Limb (tissue), 2 donors: ENCODE measurements at regions not wholly inside any gene's neighbourhood (a gene's known extent, or its start where the extent isn't known, plus 50 kb on each side); places are given as distances from the start of the nearest gene placed in this dataset.
"Not testable (repeated sequence)": the region's sequence is repeated elsewhere in the genome, so short reads cannot be mapped to it uniquely, and the experiment has no call there.

Source experiments
- DNase-seq, 2 donors: peaks; one replicate each; pipeline ENCODE4 v3.0.0-alpha.2; 2016; ENCODE audit errors: extremely low spot score in 2 of 2

DNA sequence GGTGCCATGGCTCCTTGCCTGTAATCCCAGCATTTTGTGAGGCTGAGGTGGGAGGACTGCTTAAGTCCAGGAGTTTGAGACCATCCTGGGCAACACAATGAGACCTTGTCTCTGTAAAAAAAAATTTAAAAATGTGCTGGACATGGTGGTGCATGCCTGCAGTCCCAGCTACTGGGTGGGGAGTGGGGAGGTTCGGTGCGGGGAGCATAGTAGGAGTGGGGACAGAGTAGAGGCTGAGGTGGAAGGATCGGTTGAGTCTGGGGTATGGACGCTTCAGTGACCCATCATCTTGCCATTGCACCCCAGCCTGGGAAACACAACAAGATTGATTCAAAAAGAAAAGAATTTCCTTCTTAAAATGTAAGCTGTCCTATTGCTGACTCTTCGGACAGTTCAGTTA lies 1490.0 kb upstream of the GBE1 start:
- DNase-seq = no peak

DNA sequence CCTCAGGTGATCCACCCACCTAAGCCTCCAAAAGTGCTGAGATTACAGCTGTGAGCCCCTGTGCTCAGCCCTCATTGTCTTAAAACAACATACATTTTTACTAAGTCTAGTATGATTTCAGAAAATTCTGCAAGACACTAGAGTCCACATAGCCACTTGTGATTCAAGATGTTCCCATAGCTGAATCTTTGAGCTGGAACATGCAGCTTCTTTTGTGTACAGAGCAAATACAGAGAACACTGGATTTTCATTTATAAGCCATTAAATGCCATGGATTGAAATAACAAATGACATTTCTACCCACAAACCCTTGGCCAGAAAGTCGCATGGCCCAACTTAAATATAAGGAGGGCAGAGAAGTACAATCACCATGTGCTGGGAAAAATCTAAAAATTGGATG lies 1489.2 kb upstream of the GBE1 start:
- no peak for DNase-seq

DNA sequence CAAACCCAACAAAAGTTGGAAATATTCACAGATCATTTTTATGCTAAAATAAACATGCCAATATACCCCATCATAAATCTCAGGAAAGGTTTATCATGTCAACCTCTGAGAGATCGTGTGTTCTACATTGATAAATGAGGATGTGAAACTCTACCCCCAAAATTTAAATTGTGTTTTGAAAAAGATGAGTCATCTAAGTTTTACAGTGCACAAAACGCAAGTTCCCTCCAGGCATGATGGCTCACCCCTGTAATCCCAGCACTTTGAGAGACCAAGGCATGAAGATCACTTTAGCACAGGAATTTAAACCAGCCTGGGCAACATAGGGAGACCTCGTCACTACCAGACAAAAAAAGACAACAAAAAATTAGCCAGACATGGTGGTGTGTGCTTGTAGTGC lies 1487.0 kb upstream of the GBE1 start:
- no peak for DNase-seq

DNA sequence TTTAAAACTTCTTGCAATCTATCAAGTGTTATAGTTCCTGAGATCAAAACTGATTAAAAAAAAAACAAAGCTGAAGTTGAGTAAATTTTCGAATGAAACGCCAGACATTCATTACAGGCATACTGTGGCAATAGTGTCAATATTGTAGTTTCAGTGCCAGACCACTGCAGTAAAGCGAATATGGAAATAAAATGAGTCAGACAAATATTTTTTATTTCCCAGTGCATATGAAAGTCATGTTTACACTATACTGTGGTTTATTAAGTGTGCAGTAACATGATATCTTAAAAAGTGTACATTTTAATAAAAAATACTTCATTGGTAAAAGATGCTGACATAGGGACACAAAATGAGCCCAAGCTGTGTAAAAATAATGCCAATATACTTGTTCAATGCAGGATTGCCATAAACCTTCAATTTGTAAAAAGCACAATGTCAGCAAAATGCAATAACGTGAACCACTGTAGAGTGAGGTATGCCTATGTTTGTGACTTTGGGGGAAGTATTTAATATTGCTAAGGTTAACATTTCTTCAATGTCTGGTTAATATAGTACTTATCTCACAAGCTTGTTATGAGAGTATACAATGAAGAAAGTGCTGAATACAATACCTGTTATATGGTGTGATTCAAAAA lies 1473.9 kb upstream of the GBE1 start:
- no peak for DNase-seq

DNA sequence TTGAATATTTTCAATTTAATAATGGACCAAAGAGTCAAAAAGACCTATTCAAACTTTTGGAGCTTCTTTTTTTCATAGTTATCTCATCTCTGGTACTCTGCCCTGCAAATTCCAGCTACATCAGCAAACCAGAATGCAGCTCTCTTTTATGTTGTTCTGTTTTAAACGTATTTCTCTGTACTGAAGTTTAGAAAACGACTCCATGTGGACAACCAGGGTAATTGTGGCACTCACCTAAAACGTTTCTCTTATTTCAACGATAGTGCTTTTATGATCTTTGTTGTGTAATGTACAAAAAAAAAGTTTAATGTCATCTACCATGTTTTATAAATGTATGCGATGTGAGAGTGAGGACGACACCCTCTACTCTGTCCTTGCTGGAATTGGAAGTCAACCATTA lies 1472.3 kb upstream of the GBE1 start:
- no peak for DNase-seq

DNA sequence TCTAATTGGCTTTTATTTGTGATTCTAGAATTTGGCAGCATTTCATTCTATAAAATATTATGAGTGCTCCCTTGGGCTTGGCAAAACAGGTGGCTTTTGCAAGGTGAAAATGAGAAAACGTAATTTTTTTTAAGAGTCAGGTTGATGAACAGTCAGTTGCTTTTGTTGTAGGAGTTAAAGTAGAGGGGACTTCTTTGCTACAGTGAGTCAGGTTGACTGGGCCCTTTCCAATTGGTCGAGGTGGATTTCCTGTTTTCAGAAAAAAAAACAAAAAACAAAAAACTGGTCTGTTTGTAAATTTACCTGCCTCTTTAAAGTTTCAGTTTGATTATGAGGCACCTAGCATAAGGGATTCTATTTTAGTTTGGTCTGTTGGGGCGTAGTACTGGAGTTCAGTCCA lies 1469.4 kb upstream of the GBE1 start:
- no peak for DNase-seq

DNA sequence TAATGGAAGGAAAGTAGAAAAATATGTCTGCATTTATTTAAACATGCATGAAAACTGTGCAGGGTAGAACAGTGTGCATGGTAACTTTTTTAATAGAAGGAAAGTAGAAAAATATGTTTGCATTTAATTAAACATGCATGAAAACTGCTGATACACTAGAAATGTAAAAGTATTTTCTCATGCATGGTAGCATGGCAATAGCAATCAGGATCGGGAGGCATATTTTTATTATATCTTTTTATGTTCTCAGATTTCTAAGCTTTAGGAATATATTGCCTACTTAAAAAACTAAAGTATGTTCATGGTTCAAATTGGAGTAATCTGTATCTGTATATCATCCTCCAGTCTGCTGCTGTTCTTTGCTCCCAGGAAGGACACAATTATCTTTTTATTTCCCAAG lies 1468.9 kb upstream of the GBE1 start:
- DNase-seq = no peak

DNA sequence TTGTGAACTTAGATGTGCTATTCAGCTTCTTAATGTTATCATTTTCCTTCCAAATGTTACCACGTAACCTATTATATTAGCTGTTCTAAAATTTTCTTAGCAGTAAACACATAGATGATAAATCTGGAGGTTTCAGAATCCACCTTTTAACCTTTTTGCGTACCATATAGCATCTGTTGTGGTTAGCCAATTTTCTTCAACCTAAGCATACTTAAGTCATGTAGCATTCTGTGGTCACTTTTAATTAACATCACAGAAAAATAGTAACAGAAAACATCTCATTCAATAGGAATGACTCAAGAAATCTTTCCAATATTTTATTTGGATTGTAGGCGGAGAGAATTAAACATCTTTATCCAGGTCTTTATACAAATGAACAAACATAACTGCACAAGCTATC lies 1465.3 kb upstream of the GBE1 start:
- no peak for DNase-seq

DNA sequence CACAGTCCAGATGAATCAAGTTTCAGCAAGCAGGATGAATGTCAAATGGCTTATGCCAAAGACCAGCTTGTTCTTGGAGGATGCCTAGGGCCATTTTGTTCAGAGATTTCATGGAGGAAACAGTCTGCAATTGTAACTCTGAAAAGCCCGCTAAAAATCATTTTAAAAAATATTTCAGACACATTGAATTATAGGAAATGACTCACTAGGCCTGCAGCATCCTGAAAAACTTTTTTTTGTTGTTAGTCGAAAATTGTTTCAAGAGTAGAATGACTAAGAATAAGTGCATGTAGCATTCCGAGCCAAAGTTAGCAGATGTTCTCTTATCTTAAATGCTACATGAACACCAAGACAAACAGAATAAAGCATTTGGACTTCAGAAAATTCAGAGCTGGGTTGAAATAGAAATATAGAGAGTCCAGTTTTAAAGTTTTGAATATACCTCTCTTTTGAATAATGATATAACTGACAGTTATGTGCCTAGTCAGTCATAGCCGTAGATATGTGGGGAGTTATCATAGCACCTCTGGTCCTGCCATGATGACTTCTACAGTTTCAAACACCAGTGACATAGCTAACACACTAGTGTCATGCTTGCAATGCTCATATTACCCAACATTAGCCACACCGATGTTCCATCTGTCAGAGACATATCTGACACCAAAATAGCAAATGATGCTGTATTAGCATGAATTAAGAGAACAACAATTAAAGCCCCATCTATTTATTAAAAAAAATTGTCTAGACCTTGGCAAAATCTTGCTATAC lies 1462.8 kb upstream of the GBE1 start:
- DNase-seq = no peak

DNA sequence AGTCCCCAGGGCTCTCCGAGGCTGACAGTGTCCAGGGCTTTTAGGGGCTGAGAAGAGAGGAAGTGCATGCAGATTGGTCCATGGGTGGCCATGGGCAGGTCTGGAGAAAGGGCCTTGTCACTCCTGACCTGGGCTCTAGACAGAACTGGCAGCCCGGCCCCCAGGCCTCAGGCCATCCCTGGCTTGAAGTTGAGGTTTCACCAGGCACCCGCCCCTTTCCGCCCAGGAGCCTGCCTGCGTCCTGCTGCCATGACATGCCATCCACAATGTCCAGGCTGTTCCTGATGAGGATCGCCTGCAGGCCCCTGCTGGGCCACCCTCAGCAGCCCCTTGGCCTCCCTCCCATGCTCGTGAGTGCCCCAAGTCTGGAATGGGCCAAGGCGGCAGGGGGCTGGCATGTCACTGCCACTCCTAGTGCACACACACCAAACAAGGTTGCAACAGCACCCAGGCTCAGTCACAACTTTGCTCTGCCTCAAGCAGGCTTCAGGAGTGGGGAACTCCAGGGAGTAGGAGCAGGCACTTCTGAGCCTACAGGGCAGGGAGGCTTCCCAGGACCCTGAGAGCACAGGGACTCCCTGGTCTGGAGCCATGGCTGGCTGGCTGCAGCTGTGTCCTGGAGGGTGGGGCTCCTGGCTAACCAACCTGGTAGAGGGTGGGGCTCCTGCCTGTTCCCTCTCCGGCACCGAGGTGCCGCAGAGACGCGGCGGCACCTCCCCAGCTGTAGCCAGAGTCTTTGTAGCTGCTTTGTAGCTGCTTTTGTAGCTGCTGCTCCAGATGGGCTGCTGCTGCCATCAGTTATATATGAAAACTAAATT lies 1457.1 kb upstream of the GBE1 start:
- DNase-seq = no peak

DNA sequence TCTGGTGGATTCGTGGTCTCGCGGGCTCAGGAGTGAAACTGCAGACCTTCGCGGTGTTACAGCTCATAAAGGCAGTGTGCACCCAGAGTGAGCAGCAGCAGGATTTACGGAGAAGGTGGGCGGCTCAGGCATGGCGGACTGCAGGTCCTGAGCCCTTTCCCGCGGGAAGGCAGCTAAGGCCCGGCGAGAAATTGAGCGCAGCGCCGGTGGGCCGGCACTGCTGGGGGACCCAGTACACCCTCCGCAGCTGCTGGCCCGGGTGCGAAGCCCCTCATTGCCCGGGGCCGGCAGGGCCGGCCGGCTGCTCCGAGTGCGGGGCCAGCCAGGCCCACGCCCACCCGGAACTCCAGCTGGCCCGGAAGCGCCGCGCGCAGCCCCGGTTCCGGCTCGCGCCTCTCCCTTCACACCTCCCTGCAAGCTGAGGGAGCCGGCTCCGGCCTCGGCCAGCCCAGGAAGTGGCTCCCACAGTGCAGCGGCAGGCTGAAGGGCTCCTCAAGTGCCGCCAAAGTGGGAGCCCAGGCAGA lies 1456.2 kb upstream of the GBE1 start:
- not testable (repeated sequence) for DNase-seq

DNA sequence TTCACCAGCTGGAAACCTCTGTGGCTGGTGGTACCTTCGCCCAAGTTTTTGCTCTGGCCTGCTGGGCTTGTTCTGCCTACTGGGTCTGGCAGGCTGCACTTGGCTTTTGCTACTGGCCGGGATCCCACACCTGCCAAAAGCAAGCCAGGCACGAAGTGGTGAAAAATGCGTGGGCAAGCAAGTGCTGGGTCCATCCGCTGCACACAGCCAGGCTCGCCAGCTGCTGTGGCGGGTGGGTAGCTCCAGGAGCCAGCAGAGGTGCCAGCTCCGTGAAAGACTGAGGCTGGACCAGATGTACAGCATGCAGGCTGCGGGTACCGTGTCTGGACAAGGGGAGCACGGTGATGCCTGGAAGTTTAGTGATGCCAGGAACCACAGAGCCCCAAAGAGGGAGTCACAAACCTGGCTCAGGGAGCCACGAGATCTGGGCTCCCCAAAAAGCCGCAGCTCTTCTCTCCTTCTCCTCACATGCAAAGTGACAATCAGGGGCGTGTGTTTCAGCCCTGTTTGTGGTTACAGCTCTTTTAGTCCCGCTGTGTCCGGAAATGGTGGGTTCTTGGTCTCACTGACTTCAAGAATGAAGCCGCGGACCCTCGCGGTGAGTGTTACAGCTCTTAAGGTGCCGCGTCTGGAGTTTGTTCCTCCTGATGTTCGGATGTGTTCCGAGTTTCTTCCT lies 1455.6 kb upstream of the GBE1 start:
- DNase-seq = no peak

DNA sequence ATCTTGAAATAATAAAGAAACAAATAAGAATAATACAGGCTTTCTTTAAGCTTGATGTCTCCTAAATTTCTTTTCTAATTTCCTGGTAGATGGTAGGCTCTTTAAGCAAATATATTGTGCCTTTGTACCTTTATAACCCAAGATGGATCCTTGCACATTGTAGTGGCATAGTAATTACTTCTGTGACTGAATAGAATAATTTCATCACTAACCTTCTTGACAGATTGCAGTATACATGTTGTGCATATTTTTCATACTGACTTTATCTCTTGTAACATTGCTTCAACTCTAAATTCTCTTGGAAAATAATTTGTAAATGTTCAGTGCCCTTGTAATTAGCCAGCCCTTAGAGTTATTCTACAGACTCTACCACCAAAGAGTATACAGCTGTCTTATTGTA lies 1433.8 kb upstream of the GBE1 start:
- DNase-seq = no peak

DNA sequence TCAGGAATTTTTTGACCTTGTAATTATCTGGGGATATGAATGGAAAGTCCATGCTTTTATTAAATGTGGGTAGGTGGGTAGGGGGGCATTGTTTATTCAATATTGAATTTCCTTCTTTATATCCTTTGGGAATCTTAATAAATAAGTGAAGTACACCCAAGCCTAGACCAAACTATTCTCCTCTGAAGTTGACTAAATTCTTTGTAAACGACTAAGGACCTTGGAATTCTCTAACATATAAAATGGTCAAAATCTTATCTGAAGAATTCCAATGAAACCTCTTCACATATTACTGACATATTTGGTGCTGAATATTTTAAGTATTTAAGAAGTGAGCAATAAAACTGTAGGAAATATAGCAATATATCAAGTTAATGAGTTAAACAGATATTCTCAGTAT lies 1432.1 kb upstream of the GBE1 start:
- DNase-seq = no peak

DNA sequence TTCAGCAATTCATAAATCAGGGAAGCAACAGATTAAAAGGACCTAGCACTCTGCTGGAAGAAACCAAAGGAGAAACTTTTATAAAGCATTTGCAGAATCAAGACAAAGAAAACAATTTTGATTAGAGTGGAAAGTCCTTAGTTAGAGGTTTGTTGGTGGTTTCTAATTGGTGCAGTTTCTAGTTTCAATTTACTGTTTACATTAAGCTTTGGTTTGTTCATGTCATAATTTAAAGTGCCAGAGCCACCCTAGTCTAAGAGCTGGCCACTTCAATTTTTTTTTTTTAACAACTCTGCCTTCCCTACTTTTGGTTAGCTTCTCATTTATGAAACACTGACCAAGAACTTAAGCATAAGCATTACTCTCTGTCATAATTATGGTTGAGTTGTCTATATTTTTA lies 1428.2 kb upstream of the GBE1 start:
- DNase-seq = no peak

DNA sequence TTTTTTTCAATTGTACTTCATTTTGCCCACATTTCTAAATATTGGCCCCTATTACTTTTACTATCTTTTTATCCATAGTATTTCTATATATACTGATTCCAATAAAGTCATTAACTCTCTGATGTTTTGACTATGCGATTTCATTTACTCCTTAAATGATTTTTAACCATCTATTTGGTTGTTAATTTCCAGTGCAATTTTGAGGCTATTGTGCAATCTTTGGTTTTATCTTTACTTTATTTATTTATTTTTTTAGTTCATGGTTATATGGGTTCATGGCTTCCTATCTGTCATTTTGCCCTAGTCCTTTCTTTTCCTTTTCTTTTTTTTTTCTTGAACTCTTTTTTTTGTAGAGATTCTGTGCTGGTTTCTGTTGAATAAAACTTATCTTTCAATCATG lies 1408.0 kb upstream of the GBE1 start:
- no peak for DNase-seq

DNA sequence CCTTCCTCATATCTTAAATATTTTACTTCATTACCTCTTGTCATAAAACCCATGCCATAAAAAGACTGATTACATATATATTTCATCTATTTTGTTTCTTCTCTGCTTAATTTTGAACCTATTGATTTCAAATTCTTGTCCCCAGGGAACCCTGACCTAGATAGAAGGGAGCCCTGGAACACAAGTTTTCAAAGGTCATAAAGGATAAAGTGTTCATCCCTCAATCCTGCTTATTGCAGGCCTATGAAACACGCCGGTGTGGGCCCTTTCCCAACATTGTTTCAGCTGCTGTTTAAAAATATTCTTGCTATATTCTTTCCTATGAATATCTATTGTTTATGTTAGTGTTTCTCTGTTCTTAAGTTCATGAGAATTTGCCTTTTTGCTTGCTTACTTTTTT lies 1389.5 kb upstream of the GBE1 start:
- no peak for DNase-seq

DNA sequence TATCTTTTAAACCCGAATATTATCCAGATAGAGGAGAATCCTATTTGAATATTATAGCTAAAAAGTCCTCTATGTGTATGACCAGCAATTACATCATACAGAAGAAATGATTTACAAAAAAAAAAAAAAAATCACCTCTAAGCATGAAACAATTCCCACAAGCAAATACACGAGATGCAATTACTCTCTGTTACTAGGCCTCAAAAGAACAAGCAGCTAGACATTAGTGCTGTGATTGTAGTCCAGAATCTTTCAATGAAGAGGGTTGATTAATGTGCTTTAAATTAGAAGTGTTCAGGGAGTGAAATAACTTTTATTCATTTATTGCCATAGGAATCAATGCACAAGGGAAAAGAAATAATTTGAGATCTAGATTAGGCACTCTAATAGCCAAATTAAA lies 1379.5 kb upstream of the GBE1 start:
- no peak for DNase-seq

DNA sequence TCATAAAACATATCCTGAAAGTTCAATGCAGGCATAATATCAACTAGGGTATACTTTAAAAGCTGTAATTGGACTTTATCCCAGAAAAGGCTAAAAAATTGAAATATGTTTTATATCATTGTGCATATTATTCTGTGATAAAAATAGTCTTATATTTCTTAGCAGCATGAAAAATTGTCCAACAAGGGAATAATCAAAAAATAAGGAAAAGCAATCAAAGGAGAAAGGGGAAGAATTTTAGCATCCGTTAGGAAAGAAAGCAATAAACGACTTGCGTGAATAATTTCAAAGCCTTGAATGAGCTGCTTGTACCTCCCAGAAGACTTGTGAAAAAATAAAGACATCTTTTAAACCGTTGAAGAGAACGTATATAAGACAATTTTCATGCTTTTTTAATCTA lies 1369.8 kb upstream of the GBE1 start:
- peak in 1 of 2 donors; percentile 29 for DNase-seq

DNA sequence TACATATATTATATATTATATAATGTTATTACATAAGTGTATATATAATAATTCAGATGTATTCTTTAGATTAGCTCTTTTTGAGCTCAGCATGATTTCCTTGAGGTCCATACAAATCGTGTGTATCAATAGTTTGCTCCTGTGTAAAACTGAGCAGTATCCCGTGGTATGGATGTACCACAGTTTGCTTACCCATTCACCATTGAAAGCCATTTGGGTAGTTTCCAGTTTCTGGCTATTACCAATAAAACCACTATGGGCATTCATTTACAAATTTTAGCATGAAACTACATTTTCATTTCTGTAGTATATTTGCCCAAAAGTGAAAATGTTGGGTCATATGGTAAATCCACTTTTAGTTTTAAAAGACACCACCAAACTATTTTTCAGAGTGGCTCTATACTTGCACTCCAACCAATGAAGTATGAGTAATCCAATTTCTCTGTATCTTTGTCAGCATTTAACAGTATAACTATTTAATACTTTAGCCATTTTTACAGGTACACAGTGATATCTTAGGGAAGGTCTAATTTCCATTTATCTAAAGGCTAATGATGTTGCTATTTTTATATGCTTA lies 1361.4 kb upstream of the GBE1 start:
- DNase-seq = no peak

DNA sequence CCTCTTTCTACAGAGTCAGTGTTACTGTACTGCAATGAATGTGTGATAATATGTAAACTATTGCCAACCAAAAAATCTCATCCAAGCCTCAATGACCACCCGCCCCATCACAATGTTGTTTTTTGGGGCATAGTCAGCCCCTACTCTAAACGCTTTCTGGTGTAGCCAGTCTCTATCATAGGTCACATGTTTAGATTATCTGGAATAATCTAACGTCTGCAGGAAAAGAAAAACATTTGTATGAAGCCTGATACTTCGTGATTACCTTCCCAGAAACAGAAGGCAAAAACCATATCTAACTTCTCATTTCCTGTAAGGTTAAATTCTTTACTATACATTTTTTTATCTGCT lies 1331.8 kb upstream of the GBE1 start:
- no peak for DNase-seq
